ENCODE measurements at regions not wholly inside any gene's neighbourhood (a gene's known extent, or its start where the extent isn't known, plus 50 kb on each side); places are given as distances from the start of the nearest gene placed in this dataset.
"Not testable (repeated sequence)": the region's sequence is repeated elsewhere in the genome, so short reads cannot be mapped to it uniquely, and the experiment has no call there.

GRCh38 chr7:63591249-63591648 lies 407.4 kb upstream of the ZNF722 start:
- H3K9me3 ChIP-seq; intact Hi-C loops (cut with DNase I; ENCODE audit: low total_unique reads); DNase-seq; H3K4me3 ChIP-seq; H3K36me3 ChIP-seq; H3K4me1 ChIP-seq; H3K27me3 ChIP-seq; H3K27ac ChIP-seq: not testable (repeated sequence)
- WGBS, 5 donors: 86 to 93% (median 91%) methylated on average over 4 to 7 of the region's 11 CpGs; no CpG with 5 or more reads in 2 of the 5 donors

- 59 to 87% (median 87%) methylated on average over 3 to 4 of the region's 4 CpGs; no CpG with 5 or more reads in 2 of the 5 donors for WGBS, 5 donors
- intact Hi-C loops (cut with DNase I; ENCODE audit: low total_unique reads); H3K36me3 ChIP-seq; H3K27me3 ChIP-seq; DNase-seq; H3K4me1 ChIP-seq; H3K4me3 ChIP-seq; H3K9me3 ChIP-seq; H3K27ac ChIP-seq: not testable (repeated sequence)
These were observed 394.8 kb upstream of the ZNF722 start for GRCh38 chr7:63603812-63604211.

- H3K9me3 ChIP-seq; H3K27ac ChIP-seq; H3K4me3 ChIP-seq; H3K36me3 ChIP-seq; DNase-seq; intact Hi-C loops (cut with DNase I; ENCODE audit: low total_unique reads); H3K4me1 ChIP-seq; H3K27me3 ChIP-seq: not testable (repeated sequence)
- 63 to 82% (median 74%) methylated on average over 1 to 7 of the region's 8 CpGs for WGBS, 5 donors
These were observed 393.8 kb upstream of the ZNF722 start for GRCh38 chr7:63604853-63605252.

- intact Hi-C loops (cut with DNase I; ENCODE audit: low total_unique reads); H3K4me1 ChIP-seq; H3K27me3 ChIP-seq; DNase-seq; H3K9me3 ChIP-seq; H3K36me3 ChIP-seq; H3K27ac ChIP-seq; H3K4me3 ChIP-seq: not testable (repeated sequence)
- WGBS, 5 donors: 79 to 86% (median 81%) methylated on average over 6 to 8 of the region's 13 CpGs; no CpG with 5 or more reads in 1 of the 5 donors
These were observed 381.1 kb upstream of the ZNF722 start for GRCh38 chr7:63617595-63617994.

GRCh38 chr7:63620169-63620735 lies 378.4 kb upstream of the ZNF722 start:
- H3K27me3 ChIP-seq; H3K4me1 ChIP-seq; H3K36me3 ChIP-seq; intact Hi-C loops (cut with DNase I; ENCODE audit: low total_unique reads); H3K27ac ChIP-seq; H3K9me3 ChIP-seq; DNase-seq; H3K4me3 ChIP-seq: not testable (repeated sequence)
- 80 to 86% (median 82%) methylated on average over 6 to 12 of the region's 14 CpGs for WGBS, 5 donors

GRCh38 chr7:63627590-63628485 lies 370.8 kb upstream of the ZNF722 start:
- H3K9me3 ChIP-seq; H3K4me1 ChIP-seq; H3K27me3 ChIP-seq; DNase-seq; intact Hi-C loops (cut with DNase I; ENCODE audit: low total_unique reads); H3K4me3 ChIP-seq; H3K27ac ChIP-seq; H3K36me3 ChIP-seq: not testable (repeated sequence)
- WGBS, 5 donors: 23 to 54% methylated on average over 4 to 16 of the region's 105 CpGs; no CpG with 5 or more reads in 3 of the 5 donors

- H3K9me3 ChIP-seq; H3K36me3 ChIP-seq; H3K4me3 ChIP-seq; intact Hi-C loops (cut with DNase I; ENCODE audit: low total_unique reads); H3K27me3 ChIP-seq; DNase-seq; H3K27ac ChIP-seq; H3K4me1 ChIP-seq: not testable (repeated sequence)
- 60 to 83% (median 72%) methylated on average over 1 to 5 of the region's 9 CpGs for WGBS, 5 donors
These were observed 369.6 kb upstream of the ZNF722 start for GRCh38 chr7:63629024-63629423.

- H3K27ac ChIP-seq; DNase-seq; H3K27me3 ChIP-seq; H3K4me1 ChIP-seq; H3K9me3 ChIP-seq; intact Hi-C loops (cut with DNase I; ENCODE audit: low total_unique reads); H3K4me3 ChIP-seq; H3K36me3 ChIP-seq: not testable (repeated sequence)
- WGBS, 5 donors: 80 to 93% (median 83%) methylated on average over 4 of the region's 7 CpGs; no CpG with 5 or more reads in 1 of the 5 donors
These were observed 362.1 kb upstream of the ZNF722 start for GRCh38 chr7:63636585-63636984.

GRCh38 chr7:63665553-63665952 lies 333.1 kb upstream of the ZNF722 start:
- 73 to 100% (median 78%) methylated on average over 1 to 5 of the region's 7 CpGs; no CpG with 5 or more reads in 1 of the 5 donors for WGBS, 5 donors
- H3K27ac ChIP-seq; H3K9me3 ChIP-seq; intact Hi-C loops (cut with DNase I; ENCODE audit: low total_unique reads); DNase-seq; H3K4me3 ChIP-seq; H3K4me1 ChIP-seq; H3K36me3 ChIP-seq; H3K27me3 ChIP-seq: not testable (repeated sequence)

GRCh38 chr7:63691408-63691807 lies 307.2 kb upstream of the ZNF722 start:
- H3K9me3 ChIP-seq; DNase-seq; H3K27me3 ChIP-seq; intact Hi-C loops (cut with DNase I; ENCODE audit: low total_unique reads); H3K4me3 ChIP-seq; H3K36me3 ChIP-seq; H3K4me1 ChIP-seq; H3K27ac ChIP-seq: not testable (repeated sequence)
- 66 to 89% (median 82%) methylated on average over 3 of the region's 7 CpGs for WGBS, 5 donors

GRCh38 chr7:63694296-63694695 lies 304.4 kb upstream of the ZNF722 start:
- H3K27ac ChIP-seq; H3K27me3 ChIP-seq; H3K9me3 ChIP-seq; intact Hi-C loops (cut with DNase I; ENCODE audit: low total_unique reads); DNase-seq; H3K4me1 ChIP-seq; H3K4me3 ChIP-seq; H3K36me3 ChIP-seq: not testable (repeated sequence)
- 66 to 71% (median 68%) methylated on average over 18 to 21 of the region's 41 CpGs; no CpG with 5 or more reads in 2 of the 5 donors for WGBS, 5 donors

Measured in stomach (tissue), 8 donors.